BE2C (cell line): ENCODE measurements at regions not wholly inside any gene's neighbourhood (a gene's known extent, or its start where the extent isn't known, plus 50 kb on each side); places are given as distances from the start of the nearest gene placed in this dataset.
A peak's percentile ranks its signal among the peaks of the same experiment; 100 is the strongest.

Experiments used
- DNase-seq: peaks from one replicate; pipeline ENCODE4 v3.0.0-alpha.2; 2020
- H3K27me3 ChIP-seq: fragments of 250-450 bp; sonication (Bioruptor Pico); 2 replicates; pipeline ENCODE4 v1.5.1; 2020; ENCODE audit warnings: mild to moderate bottlenecking
- H3K36me3 ChIP-seq: fragments of 250-450 bp; sonication (Bioruptor Pico); 2 replicates; pipeline ENCODE4 v1.5.1; 2020; ENCODE audit warnings: mild to moderate bottlenecking
- H3K4me1 ChIP-seq: fragments of 250-450 bp; sonication (Bioruptor Pico); 2 replicates; pipeline ENCODE4 v1.5.1; 2020
- H3K4me3 ChIP-seq: 2 replicates; pipeline ENCODE4 v1.5.1; 2011; ENCODE audit warnings: low read depth, low read length
- H3K9me3 ChIP-seq: fragments of 250-450 bp; sonication (Bioruptor Pico); 2 replicates; pipeline ENCODE4 v1.5.1; 2020
- TF ChIP-seq, protein P1 (sequence below): IDR thresholded peaks from 2 replicates; pipeline ENCODE4 v1.5.1; 2012; ENCODE audit warnings: mild to moderate bottlenecking, low read depth, low read length

GRCh38 chr10:121087688-121088087 lies 236.5 kb downstream of the WDR11 start:
- Histone ChIP-seq H3K4me1 (peaks cover 29% of the 10 kb centered on the region), H3K27me3 (no peaks in the 10 kb centered on the region), H3K4me3 (no peak overlapping the region), H3K9me3 (no peaks in the 10 kb centered on the region), H3K36me3 (no peaks in the 10 kb centered on the region)
- TF ChIP-seq, protein P1, sequence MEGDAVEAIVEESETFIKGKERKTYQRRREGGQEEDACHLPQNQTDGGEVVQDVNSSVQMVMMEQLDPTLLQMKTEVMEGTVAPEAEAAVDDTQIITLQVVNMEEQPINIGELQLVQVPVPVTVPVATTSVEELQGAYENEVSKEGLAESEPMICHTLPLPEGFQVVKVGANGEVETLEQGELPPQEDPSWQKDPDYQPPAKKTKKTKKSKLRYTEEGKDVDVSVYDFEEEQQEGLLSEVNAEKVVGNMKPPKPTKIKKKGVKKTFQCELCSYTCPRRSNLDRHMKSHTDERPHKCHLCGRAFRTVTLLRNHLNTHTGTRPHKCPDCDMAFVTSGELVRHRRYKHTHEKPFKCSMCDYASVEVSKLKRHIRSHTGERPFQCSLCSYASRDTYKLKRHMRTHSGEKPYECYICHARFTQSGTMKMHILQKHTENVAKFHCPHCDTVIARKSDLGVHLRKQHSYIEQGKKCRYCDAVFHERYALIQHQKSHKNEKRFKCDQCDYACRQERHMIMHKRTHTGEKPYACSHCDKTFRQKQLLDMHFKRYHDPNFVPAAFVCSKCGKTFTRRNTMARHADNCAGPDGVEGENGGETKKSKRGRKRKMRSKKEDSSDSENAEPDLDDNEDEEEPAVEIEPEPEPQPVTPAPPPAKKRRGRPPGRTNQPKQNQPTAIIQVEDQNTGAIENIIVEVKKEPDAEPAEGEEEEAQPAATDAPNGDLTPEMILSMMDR, result no peak
- DNase-seq, result no peak

- no peaks in the 10 kb centered on the region for H3K9me3 ChIP-seq
- peaks cover 29% of the 10 kb centered on the region for H3K4me1 ChIP-seq
- TF ChIP-seq, protein P1, result peak; percentile 51
- no peak overlapping the region for H3K4me3 ChIP-seq
- no peaks in the 10 kb centered on the region for H3K27me3 ChIP-seq
- H3K36me3 ChIP-seq, result no peaks in the 10 kb centered on the region
- peak; percentile 46 for DNase-seq
Observed at GRCh38 chr10:121088524-121088923, 237.4 kb downstream of the WDR11 start.

DNA sequence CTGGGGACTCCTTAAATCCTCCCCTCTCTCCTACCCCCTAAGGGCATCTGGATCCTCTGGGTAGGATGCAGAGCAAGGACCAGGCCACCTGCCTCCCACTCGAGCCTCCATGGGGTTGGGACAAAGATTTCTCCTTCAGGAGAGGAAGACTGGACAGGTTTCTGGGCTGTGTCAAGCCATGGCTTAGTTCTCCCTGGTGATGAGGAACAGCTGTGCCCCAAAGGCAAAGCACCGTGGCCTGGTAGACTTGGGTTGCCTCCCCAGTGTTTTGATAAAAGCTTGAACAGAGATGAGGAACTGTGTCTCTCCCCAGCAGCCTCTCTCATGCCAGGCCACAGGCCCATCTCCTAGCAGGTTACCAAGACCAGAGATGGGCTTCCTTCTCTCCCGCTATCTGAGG lies 238.3 kb downstream of the WDR11 start:
- no peak overlapping the region for H3K4me3 ChIP-seq
- no peaks in the 10 kb centered on the region for H3K9me3 ChIP-seq
- H3K27me3 ChIP-seq, result no peaks in the 10 kb centered on the region
- peaks cover 25% of the 10 kb centered on the region for H3K4me1 ChIP-seq
- no peaks in the 10 kb centered on the region for H3K36me3 ChIP-seq
- TF ChIP-seq, protein P1, result no peak
- peak; percentile 66 for DNase-seq

DNA sequence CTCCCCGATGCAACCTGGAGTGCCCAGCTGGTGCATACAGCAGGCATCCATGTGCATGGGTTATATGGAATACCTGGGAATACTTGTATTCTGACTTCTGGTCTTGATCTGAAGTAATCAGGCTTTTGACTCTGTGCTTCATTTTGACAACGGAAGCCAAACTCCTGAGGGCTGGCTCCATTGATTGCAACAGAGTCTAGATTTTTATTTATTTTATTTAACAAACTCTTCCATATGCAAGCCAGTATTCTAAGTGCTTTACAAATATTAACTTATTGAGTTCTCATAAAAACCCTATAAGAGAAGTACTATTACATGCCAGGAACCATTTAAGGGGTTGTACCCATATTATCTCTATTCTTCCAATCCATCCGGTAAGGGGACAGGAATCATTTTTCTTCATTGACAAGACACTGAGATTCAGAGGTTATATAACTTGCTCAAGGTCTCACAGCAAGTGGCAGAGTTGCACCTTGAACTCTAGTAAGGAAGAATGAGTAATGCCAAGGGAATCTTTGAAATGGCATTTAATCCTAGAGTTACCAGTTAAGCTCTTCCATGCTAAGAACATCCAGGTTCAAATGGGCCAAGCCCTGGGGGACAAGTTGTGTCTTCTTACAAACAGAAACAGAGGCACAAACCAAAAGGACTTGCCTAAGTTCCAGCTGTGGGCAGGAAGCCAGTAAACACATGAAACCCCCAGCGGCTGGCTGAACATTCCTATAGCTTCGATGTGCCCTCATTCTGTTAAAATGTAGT lies 241.0 kb downstream of the WDR11 start:
- H3K4me3 ChIP-seq, result no peak overlapping the region
- H3K27me3 ChIP-seq, result no peaks in the 10 kb centered on the region
- TF ChIP-seq, protein P1, result no peak
- no peaks in the 10 kb centered on the region for H3K36me3 ChIP-seq
- no peak for DNase-seq
- H3K9me3 ChIP-seq, result no peaks in the 10 kb centered on the region
- peaks cover 18% of the 10 kb centered on the region for H3K4me1 ChIP-seq

DNA sequence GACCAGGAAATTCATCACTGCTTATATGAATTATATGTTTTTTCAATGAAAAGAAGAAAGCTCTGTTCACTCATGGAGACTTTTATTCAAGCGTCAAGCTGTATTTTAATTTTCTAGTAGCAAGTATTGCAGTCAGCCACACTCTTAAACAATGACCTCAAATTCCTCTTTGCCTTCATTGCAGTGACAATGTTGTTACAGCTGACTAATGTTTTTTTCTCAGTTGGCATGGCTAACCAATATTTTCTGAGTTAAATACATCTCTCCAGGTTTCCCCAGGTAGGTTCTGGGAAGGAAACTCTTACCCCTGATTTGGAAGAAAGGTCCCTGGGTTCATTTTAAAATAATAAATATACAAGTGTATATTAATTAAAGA lies 241.5 kb downstream of the WDR11 start:
- Histone ChIP-seq H3K4me3 (no peak overlapping the region), H3K4me1 (peaks cover 15% of the 10 kb centered on the region), H3K36me3 (no peaks in the 10 kb centered on the region), H3K27me3 (no peaks in the 10 kb centered on the region), H3K9me3 (no peaks in the 10 kb centered on the region)
- TF ChIP-seq, protein P1, result no peak
- no peak for DNase-seq

DNA sequence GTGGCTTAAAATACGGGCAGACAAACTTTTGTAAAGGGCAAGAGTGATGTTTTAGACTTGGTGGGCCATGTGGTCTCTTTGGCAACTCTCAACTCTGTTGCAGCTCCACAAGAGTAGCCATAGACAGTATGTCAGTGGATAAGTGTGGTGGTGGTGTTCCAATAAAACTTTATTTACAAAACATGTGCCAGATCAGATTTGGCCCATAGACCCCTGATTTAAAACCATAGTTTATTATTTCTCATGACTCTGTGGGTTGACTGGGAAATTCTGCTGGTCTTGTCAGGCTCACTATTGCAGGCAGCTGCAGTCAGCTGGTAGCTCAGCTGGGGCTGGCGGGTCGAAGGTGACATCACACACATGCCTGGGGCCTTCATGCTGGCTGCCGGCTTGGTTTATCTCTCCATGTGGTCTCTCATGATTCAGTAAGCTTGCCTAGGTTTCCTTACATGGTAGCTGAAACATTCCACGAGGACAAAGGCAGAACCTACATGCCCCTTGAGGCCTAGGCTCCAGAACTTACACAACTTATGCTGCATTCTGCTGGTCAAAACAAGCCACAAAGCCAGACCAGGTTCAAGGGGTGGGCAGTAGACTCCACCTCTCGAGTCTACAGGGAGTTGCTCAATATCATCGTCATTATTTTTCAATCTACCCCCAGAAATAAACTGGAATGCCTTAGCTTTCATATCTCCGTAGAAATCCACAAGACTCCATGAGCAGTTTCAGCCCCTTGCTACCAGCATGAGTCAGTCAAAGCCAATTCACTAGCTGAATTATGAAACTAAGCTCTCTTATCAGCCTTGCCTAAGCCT lies 245.7 kb downstream of the WDR11 start:
- H3K27me3 ChIP-seq, result no peaks in the 10 kb centered on the region
- DNase-seq, result peak; percentile 50
- no peaks in the 10 kb centered on the region for H3K9me3 ChIP-seq
- TF ChIP-seq, protein P1, result no peak
- H3K4me1 ChIP-seq, result peaks cover 8% of the 10 kb centered on the region
- no peaks in the 10 kb centered on the region for H3K36me3 ChIP-seq
- H3K4me3 ChIP-seq, result no peak overlapping the region
